Stimulated activated CD4-positive, alpha-beta T cell treated with anti-CD3 and anti-CD28 coated beads, TNF-alpha, amount 100 ng/mL, for 48 hours (primary cell): ENCODE measurements at regions not wholly inside any gene's neighbourhood (a gene's known extent, or its start where the extent isn't known, plus 50 kb on each side); places are given as distances from the start of the nearest gene placed in this dataset.

Experiments used
- DNase-seq, 3 donors: peaks; one replicate each; pipeline ENCODE4 v3.0.0-alpha.2; 2020; ENCODE audit warnings: low read depth in 3 of 3

DNA sequence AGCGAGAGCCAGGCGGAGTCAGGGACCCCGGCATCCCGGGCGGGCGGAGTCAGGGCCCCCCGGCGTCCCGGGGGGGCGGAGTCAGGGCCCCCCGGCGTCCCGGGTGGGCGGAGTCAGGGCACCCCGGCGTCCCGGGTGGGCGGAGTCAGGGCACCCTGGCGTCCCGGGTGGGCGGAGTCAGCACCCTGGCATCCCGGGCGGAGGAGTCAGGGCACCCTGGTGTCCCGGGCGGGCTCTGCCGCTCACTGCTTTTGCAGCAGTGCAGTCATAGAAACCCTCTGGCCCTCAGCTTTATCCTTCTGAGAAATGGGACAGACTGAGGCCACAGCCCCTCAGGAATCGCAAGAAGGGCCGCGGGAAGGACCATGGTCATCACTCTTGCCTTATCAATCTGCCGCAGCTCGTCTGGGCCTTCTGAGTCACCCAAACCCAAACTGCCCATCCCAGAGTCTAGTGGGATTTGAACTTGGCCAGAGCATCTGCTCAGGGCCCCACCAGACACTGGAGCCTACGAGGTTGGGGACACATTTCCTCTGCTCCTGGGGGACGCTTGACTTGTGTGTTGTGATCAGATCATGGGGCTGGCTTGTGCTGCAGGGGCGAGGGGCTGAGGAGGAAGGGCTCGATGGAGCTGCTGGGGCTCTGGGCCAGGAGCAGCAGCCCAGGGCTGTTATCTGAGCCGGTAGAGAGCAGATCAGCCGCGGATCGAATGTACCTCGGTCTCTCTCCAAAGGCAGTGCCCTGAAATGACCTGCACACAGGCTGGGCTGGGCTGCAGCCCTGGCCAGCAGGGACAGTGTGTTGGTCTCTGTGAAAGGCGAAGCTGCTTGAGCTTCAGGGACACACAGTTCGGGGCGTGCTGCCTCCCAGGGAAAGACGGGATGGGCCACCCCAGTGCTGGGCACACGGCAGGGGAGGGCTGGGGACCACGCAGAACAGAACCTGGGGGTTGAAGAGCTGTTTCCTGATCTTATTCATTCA is 290.1 kb upstream of the HDAC4 start:
- DNase-seq: no peak

DNA sequence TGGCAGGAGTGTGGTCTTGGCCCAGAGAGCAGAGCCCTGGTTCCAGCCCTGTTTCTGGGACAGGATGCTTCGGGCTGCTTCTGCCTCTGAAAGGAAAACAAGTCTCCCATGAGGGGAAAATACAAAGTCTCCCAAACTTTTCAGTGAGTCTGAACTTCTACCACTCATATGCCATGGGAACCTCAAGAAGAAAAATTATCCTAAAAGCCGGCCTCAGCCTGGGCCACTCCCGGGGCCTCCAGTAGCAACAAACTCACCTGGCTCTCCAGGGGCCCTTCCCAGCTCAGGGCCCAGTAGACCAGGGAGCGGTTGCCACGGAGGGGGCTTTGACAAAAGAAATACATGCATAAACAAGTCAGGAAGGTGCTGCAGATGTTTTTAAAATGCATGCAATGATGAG is 289.2 kb upstream of the HDAC4 start:
- DNase-seq: no peak

DNA sequence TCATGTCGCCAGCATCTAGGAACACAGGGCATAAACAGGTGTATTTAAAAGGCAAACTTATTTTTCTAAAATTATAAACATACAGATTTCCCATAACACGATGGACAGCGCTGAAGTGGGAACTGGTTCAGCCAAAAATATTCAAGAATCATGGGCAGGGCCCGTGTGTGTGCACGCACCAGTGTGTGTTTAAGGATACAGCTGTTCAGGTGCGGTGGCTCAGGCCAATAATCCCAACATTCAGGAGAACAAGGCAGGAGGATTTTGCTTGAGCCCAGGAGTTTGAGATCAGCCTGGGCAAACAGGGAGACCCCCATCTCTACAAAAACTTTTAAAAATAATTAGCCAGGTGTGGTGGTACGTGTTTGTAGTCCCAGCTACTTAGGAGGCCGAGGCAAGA is 288.6 kb upstream of the HDAC4 start:
- no peak for DNase-seq

DNA sequence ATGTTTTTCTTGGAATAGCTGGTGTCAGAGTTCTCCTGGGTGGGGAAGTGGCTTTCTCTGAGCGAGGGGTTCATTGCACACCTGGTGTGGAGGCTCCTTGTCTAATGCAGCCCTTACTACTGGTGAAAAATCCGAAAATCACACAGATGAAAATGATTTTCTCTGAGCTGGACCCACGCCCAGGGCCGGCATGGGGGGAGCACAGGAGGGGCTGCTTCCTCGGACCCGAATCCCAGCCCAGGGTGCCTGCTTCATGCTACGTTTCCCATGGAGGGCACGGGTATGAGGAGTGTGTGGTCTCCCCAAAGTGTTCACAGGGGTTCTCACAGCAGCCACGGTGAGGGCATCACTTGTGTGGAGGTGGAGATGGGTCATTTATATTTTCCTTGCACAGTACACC is 288.0 kb upstream of the HDAC4 start:
- no peak for DNase-seq

DNA sequence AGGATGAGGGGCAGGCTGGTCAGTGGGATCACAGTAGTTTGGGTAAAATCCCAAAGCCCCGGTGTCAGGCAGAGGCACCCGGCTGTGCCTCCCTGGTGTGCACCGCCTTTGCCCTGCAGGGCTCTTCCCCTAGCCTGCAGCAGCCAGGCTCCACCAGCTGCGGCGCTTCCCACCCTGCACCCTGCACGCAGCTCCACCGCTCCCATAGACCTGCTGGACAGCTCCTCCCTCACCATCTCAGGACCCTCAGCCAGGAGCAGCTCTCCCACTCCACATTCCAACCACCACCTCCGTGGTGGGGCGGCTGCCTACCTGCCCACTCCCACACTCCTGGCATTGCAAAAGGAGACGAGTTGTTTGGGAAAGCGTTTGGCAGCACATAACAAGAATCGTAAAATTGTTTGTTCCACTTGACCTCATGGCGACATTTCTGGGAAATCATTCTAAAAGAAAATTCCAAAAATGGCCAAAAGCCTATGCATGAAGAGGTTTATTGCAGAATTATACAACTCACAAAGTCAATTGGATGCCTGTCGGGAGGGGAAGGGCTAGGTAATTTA is 287.4 kb upstream of the HDAC4 start:
- DNase-seq: no peak

DNA sequence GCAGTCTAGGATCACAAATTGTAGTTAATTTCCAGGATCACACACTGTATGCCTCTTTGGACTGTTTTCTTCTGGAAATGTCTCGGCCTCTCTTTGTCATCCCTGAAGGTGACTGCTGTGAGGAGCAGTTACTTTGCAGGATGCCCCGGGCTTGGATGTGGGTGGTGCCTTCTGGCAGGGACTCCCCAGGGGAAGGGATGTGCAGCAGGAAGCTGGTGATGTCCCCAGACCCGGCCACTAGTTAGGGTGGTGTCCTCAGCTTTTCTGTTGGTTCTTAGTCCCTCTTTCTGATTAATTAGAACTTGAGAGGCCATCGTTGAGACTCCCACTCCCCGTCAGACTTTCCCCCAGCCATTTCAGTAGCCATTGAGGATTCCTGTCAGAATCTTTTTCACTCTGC is 286.6 kb upstream of the HDAC4 start:
- DNase-seq: no peak

DNA sequence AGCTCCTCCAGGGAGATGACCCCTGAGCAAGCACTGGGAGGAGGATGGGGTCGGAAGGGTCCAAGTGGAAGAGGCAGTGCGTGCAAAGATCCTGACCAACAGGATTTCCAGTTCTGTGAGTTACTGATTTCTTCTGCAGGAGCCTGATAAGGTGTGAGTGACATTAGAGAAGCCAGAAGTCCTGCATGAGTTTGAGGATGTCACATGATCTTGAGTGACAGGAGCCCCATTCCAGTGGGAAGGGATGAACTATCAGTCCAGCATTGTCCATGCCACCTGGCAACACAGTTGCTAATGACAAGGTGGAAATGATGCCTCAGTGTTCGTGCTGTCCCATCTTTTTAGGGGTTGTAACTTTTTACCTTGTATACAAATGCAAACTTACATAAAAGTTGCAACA is 285.1 kb upstream of the HDAC4 start:
- no peak for DNase-seq

DNA sequence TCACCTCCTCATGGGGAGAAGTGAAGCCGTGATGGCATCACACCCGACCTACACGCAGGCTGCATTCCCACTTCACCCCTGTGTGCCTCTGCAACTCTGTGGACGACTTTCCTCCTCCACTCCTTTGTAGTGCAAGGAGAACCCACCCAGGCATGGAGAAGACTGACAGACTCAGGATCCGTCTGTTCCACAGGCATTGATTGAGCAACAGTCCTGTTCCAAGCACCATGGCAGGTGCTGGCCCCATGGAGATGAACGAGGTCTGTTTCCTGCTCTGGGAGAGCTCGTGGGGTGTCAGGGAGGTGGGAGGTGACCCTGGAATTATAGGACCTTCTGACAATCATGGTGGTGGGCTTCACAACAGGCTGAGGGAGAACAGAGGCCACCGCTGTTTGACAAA is 284.7 kb upstream of the HDAC4 start:
- DNase-seq: no peak

DNA sequence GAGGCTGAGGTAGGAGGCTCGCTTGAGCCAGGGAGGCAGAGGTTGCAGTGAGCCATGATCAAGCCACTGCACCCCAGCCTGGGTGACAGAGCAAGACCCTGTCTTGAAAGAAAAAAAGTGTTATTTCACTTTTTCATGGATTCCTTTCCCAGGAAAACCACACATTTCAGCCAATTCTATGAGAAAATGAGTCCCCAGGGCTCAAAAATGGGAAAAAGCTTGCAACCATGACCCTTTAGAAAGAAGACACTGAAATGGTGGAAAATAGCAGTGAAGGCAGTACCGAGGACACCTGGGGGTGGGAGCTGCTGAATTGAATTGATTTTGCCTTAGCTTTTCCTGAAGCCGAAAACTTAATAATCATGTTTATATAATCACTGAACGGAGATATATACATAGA is 284.2 kb upstream of the HDAC4 start:
- no peak for DNase-seq

DNA sequence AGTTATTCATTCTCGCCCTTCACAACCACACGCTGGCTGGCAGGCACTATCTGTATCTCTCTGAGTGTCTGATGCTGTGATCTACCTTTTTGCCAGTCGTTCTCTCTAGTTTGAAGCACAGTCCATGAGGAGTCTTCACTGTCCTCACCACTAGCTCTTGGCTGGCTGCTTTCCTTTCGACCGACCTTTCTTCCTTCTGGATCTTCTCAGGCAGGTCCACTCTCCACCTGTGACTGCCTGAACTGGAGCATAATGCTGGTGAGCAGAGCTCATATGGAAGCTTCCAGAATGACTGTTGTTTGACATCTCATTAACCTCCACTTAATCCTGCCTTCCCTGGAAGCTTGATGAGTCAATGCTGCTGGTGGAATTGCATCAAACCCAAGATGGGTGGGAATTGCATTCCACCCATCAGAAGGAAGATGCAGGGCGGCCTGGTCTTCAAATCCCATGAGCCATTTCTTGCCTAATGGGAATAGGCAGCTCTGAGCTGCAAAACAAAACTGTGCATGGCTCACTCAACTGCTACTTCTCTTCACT is 283.5 kb upstream of the HDAC4 start:
- DNase-seq: no peak

DNA sequence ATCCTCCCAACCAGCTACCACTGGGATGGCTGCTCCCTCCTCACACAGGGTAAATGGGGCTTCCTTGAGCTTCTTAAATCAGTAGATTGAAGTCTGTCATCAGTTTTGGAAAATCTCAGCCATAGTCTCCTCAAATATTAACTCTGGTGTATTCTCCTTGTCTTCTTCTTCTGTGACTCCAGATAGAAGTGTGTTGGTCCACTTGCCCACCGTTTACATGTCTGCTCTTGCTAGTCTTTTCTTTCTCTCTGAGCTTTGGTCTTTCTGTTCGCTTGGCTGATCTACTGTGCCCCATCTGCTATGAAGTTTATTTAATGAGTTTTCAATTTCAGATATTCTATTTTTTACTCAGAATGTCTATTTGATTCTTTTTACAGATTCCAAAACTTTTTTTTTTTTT is 281.7 kb upstream of the HDAC4 start:
- DNase-seq: no peak

DNA sequence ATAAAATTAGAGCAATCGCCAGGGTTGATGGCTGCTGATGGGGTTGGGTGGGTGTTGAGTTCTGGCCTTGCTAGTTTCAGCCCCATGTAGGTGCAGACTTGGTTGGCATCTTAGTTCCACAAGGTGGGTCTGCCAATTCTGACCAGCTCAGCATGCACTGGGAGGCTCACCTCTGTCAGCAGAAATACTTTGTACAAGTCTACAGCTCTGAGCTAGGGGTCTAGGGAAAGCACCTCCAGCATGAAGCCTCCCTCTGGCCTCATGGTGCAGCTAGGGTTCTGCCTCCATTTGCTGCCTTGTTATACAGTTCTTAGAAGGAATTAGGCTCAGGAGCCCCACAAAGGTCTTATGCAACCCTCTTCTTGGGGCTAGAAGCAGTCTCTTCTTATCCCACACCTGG is 278.9 kb upstream of the HDAC4 start:
- DNase-seq: no peak

DNA sequence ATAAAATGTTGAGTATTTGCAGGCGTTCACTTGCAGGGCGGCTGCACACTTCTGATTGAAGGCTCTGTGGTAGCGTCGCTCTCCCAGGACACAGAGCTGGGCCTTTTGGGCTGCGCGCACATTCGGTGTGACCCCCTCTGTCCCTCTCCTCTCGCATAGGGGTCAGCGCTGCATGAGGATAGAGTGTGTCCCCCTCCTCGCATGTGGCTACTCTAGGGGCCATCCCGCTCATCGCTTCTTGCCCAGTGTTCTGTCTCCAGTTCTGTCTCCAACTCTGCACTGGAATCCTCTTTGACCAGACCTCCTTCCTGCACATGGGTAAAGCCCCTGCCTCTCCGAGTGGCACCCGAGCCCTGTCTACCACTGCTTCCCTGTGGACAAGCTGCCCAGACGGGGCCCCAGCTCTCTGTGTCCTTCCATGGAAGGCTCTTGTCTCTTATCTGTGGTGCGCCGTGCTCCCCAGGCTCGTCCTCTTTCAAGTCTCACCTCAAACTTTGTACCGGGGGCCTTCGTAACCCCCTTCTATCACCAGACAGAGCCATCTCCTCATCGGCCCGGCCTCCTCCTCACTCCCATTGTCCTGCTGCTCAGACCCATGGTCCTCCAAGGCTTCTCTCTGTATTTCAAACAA is 278.0 kb upstream of the HDAC4 start:
- no peak for DNase-seq

DNA sequence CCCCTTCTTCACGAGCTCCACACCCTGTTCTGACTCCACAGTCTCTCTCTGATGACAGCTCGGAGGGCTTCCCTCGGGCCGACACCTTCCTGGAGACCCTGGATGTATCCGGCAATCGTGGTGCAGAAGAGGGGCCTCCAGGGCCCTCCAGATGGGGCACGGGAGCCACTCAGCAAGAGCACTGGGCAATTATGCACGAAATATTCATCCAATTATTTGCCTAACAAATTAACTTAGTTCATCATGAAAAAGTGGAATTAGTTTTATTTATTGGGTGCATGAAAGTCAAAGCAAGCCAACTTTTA is 277.3 kb upstream of the HDAC4 start:
- DNase-seq: no peak

DNA sequence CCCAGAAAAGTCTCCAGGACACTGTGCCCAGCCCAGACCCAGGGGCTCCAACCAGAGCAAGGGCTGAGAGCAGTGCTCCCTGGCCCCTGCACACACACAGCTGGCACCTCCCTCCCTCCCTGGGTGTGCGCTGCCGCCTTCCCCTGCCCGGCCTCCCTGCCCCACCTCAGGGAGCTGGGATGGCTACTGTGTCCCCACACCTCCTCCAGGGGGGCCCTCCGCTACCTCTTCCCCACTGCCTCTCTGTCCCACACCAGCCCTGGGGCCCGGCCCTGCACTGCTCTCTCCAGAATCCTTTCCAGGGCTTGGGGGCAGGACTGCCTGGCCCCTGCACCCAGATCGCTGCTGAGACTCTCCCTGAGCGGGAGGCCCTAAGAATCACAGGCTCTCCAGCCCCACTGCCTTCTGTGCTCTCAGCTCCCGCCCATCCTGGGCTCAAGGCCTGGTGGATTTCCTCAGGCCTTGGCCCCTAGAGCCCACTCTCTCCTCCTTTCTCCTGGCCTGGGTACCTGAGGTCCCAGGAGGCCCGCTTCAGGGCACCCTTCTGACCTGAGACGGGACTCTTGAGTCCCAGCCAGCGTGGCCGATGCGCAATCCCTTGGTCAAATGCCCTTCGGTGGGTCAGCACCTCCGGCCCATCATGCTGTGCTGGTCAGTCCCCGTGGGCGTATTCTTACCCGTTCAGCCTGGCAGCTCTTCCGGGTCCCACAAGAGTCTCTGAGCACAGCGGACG is 276.8 kb upstream of the HDAC4 start:
- no peak for DNase-seq

DNA sequence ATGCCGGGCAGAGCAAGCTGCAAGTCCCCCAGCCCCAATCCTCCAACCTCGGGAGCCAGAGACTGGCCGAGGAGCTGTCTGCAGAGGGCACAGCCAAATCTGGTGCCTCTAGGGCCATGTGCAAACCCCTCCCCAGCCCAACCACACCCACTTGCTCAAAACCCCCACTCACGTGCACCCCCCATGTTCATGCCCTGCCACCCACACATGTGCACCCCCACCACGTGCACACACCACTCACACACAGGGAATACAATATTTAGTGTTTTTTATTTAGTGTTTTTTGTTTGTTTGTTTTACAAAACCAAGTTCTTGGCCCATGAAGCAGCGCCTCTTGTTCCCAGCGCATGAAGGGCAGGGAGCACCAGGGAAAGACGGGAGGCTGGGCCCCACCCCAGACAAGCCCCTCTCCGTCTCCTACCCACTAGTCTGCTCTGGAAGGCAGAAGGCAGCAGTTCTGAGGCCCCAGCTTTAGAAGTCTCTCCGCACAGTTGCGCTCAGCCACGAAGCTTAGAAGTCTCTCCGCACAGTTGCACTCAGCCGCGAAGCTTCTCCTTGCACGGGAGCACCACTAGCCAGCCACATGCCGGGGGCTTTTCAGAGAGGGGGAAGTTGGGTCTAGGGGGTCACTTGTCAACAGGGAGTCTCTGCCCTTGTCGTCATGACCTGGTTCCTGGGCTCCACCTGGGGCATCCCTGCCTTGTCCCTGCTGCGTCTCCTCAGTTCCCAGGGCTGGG is 276.1 kb upstream of the HDAC4 start:
- DNase-seq: no peak

DNA sequence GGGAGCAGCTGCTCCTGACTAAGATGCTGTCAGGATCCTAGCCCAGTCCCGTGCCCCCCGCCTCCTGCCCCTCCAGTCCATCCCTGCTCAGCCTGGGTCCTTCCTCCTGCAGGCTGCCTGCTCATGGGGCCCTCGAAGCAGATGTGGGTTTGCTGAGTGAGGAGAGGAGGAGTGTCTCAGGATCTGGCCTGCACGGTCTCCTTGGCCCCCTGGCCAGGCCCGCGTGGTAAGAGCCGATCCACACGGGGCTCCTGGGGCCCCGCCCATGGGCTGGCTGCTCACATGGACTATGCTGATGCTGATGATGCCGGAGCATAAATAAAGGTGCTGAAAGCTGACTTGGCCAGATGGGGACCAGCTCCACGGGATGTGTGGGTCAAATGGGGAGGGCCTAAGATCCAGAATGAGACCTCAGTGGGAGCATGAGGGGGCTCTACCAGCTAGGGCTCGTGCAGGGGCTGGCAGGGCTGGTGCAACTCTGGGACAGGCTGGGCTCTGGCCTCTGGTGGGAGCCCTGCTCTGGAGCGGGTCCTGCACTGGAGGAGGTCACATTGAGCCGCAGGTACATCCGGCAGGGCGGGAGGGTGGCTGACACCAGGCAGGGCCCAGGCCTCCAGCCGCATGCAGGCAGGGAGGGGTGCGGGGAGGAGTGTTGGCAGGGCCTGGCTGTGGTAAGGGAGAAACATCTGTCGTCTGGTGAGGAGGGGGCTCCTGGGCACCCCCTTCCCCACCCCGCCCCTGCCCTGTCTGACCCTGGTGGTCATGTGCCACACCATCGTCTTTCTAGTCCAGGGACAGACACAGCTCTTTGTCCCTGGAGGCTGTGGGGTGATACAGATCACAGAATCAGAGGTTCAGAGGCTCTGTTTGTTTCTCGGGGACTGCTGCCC is 275.3 kb upstream of the HDAC4 start:
- no peak for DNase-seq

DNA sequence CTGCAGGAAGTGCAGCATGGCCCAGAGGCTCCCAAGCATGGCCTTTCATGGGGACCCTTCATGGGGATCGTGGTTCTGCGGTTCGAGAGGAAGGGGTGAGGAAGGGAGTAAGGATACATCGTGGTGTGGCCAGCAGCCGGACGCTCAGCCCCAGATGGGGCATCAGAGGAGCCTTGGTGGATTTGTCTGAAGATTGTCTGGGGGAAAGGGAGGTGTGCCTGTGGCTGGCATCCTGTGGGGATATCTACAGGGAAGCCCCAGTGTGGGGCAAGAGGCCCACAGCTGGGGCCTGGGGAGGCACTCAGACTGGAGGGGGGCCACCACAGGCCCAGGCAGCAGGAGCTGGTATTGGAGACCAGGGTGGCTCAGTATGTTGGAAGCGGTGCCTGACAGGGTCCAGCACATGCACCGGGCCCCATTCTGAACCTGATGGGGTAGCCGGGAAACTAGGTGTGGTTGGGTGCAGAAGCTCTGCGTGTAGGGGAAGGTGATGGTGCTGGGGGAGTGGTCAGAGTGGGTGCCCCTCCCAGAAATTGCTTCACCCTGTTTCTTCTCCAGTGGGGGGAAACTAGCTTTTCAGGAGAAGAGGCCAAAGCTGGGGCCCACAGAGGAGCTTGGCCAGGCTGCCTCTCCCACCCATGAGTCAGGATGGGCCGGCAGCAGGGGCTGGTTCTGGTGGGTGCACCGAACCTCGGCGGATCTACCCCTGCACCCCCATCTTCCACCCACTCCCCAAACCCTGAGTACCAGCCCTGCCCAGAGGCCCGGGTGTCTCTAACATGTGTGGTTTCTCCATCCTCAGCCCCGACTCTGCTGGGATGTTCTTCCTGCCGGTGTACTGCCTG is 274.4 kb upstream of the HDAC4 start:
- no peak for DNase-seq

DNA sequence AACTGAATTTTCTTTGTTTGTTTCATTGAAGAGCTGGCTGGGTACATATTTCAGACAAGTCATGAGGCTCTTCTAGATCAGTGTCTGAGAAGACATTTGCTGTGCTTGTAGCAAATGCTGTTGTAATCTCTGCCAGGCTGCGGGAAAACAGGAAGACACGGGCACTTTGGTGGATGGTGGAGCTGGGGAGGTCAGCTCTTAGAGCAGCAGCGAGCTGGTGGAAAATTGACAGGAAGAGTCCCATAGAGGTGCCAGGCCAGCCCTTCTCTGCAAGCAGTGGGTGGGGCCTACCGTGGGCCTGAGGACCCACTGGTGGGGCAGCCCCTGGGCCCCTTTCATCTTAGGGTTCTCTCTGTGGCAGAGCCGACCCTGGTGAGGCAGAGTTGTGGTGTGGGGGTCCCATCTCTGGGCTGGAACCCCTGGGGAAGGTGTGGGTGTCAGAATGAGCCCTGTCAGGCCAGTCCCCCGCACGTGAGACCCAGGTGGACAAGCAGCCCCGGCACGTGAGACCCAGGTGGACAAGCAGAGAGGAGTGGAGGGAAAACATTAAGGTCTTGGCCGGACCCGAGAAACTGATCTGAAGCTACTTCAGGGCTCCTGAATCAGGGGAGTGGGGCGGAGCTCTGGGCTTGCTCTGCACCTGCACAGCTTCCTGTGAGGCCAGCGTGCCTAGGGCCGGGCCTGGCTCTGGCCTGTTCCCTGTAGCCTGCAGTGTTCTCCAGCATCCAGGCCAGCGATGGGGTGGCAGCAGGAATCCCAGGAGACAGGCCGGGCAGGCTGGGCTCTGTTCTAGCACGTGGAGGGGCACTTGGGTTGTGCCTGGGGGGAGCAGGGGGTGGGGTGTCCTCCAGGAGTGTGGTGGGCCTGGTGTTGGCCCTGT is 273.5 kb upstream of the HDAC4 start:
- DNase-seq: no peak
